IMR-90 (cell line): ENCODE measurements at regions not wholly inside any gene's neighbourhood (a gene's known extent, or its start where the extent isn't known, plus 50 kb on each side); places are given as distances from the start of the nearest gene placed in this dataset.

Source experiments
- ATAC-seq: fragments of 200-7000 bp; cut with Tn5 transposase; 2 replicates; pipeline ENCODE4 v1.9.1; 2020; ENCODE audit warnings: low read depth, mild to moderate bottlenecking, moderate library complexity
- BruUV-seq: library from RNA; stranded (reverse); fragments of 400-500 nt; replicated peaks from 2 replicates; lab custom pipeline; 2021; lab: Mats Ljungman, UMichigan
- CTCF ChIA-PET: fragments of 300-600 bp; formaldehyde crosslinking; extraction: SDS; loops from one replicate; lab custom pipeline; 2021; ENCODE audit warnings: antibody characterized with exemption; lab: Yijun Ruan, JAX
- POLR2A ChIA-PET: fragments of 300-600 bp; sonication (Branson Sonifier 250); formaldehyde crosslinking; loops from one replicate; lab custom pipeline; 2022; ENCODE audit warnings: antibody characterized with exemption; ENCODE audit not compliant: unreplicated experiment; lab: Charles Lee
- DNase-seq: peaks from one replicate; pipeline ENCODE4 v3.0.0; 2013
- H2AFZ ChIP-seq: replicated peaks from 2 replicates; pipeline ENCODE3; 2013; ENCODE audit warnings: low read length, mild to moderate bottlenecking; ENCODE audit not compliant: poor library complexity
- H2AK5ac ChIP-seq: 2 replicates; pipeline ENCODE4 v1.6.1; 2013; ENCODE audit warnings: low read depth, low read length, inconsistent platforms
- H2AK9ac ChIP-seq: replicated peaks from 2 replicates; pipeline ENCODE3; 2013; ENCODE audit warnings: mild to moderate bottlenecking, low read depth, low read length, moderate library complexity; ENCODE audit not compliant: poor library complexity
- H2BK120ac ChIP-seq: 2 replicates; pipeline ENCODE4 v1.6.1; 2013; ENCODE audit warnings: low read depth, low read length, inconsistent platforms
- H2BK15ac ChIP-seq: 3 replicates; pipeline ENCODE4 v1.6.1; 2013; ENCODE audit warnings: low read depth, low read length, inconsistent platforms
- H2BK20ac ChIP-seq: 2 replicates; pipeline ENCODE4 v1.6.1; 2013; ENCODE audit warnings: low read depth, mild to moderate bottlenecking, inconsistent platforms, low read length, moderate library complexity
- H2BK5ac ChIP-seq: 2 replicates; pipeline ENCODE4 v1.6.1; 2013; ENCODE audit warnings: mild to moderate bottlenecking, low read depth, low read length, inconsistent platforms; ENCODE audit not compliant: poor library complexity, severe bottlenecking
- H3K14ac ChIP-seq: replicated peaks from 2 replicates; pipeline ENCODE4 v1.6.1; 2013; ENCODE audit warnings: low read depth, low read length, inconsistent platforms
- H3K18ac ChIP-seq: 2 replicates; pipeline ENCODE4 v1.6.1; 2013; ENCODE audit warnings: low read depth, low read length, control low read depth
- H3K23ac ChIP-seq: 2 replicates; pipeline ENCODE4 v1.6.1; 2013; ENCODE audit warnings: low read depth, low read length, inconsistent platforms
- H3K27ac ChIP-seq: 2 replicates; pipeline ENCODE4 v1.5.1; 2013; ENCODE audit warnings: mild to moderate bottlenecking, control low read depth, low read length; ENCODE audit not compliant: insufficient read depth
- H3K27me3 ChIP-seq: 2 replicates; pipeline ENCODE4 v1.6.1; 2013; ENCODE audit warnings: low read length; ENCODE audit not compliant: control insufficient read depth, insufficient read depth
- H3K36me3 ChIP-seq: 2 replicates; pipeline ENCODE4 v1.6.1; 2013; ENCODE audit warnings: low read length, mixed read lengths; ENCODE audit not compliant: control insufficient read depth, insufficient read depth
- H3K4ac ChIP-seq: 2 replicates; pipeline ENCODE4 v1.6.1; 2013; ENCODE audit warnings: low read depth, low read length, inconsistent platforms
- H3K4me1 ChIP-seq: 2 replicates; pipeline ENCODE4 v1.6.1; 2013; ENCODE audit warnings: low read length, mixed read lengths; ENCODE audit not compliant: control insufficient read depth, insufficient read depth
- H3K4me2 ChIP-seq: 2 replicates; pipeline ENCODE4 v1.6.1; 2013; ENCODE audit warnings: low read depth, mild to moderate bottlenecking, control low read depth, low read length, moderate library complexity
- H3K4me3 ChIP-seq: 2 replicates; pipeline ENCODE4 v1.5.1; 2013; ENCODE audit warnings: low read depth, mild to moderate bottlenecking, control low read depth, low read length, moderate library complexity; ENCODE audit not compliant: insufficient read depth
- H3K56ac ChIP-seq: 2 replicates; pipeline ENCODE4 v1.6.1; 2013; ENCODE audit warnings: low read length, inconsistent platforms; ENCODE audit not compliant: insufficient read depth; ENCODE audit errors: extremely low read depth
- H3K79me1 ChIP-seq, 2 experiments: 2 replicates each; pipeline ENCODE4 v1.6.1; 2013; ENCODE audit warnings: low read length in 2 of 2, inconsistent platforms in 1 of 2, low read depth in 1 of 2
- H3K9ac ChIP-seq: 2 replicates; pipeline ENCODE4 v1.6.1; 2013; ENCODE audit warnings: low read depth, low read length, control low read depth
- H3K9me1 ChIP-seq: 2 replicates; pipeline ENCODE4 v1.6.1; 2013; ENCODE audit warnings: low read length, inconsistent platforms; ENCODE audit not compliant: insufficient read depth
- H3K9me3 ChIP-seq: 2 replicates; pipeline ENCODE4 v1.6.1; 2013; ENCODE audit warnings: low read length; ENCODE audit not compliant: control insufficient read depth, insufficient read depth
- H4K20me1 ChIP-seq: 2 replicates; pipeline ENCODE4 v1.6.1; 2013; ENCODE audit warnings: low read length, inconsistent platforms; ENCODE audit not compliant: insufficient read depth
- H4K5ac ChIP-seq: 2 replicates; pipeline ENCODE4 v1.6.1; 2013; ENCODE audit warnings: mild to moderate bottlenecking, low read depth, low read length, control low read depth
- H4K8ac ChIP-seq, 2 experiments: 2 replicates each; pipeline ENCODE4 v1.6.1; 2013; ENCODE audit warnings: low read depth in 2 of 2, low read length in 2 of 2, control low read depth in 1 of 2, inconsistent platforms in 1 of 2
- H4K91ac ChIP-seq: 2 replicates; pipeline ENCODE4 v1.6.1; 2013; ENCODE audit warnings: low read depth, low read length, inconsistent platforms; ENCODE audit not compliant: insufficient read depth
- BHLHE40 ChIP-seq: fragments of 150-350 bp; IDR thresholded peaks from 2 replicates; pipeline ENCODE4 v1.6.1; 2016; ENCODE audit warnings: mild to moderate bottlenecking, low read depth, low read length
- CEBPB ChIP-seq: IDR thresholded peaks from 2 replicates; pipeline ENCODE4 v1.6.1; 2012; ENCODE audit warnings: low read depth, low read length, improper control_type of control experiment
- MAZ ChIP-seq: IDR thresholded peaks from 2 replicates; pipeline ENCODE4 v1.6.1; 2012; ENCODE audit warnings: low read depth, mild to moderate bottlenecking, low read length, improper control_type of control experiment, moderate library complexity, borderline replicate concordance
- NFE2L2 ChIP-seq: fragments of 150-350 bp; IDR thresholded peaks from 2 replicates; pipeline ENCODE4 v1.6.1; 2016; ENCODE audit warnings: low read depth, mild to moderate bottlenecking, low read length
- WGBS, 2 experiments: methylation state at CpG; one replicate each; pipeline versions ENCODE4 v1.1.5 to v1.1.7; 2013; ENCODE audit warnings: missing lambda C conversion rate in 2 of 2; ENCODE audit not compliant: insufficient read length in 1 of 2; ENCODE audit errors: extremely low coverage in 2 of 2; 5-methylcytosine and 5-hydroxymethylcytosine counted together
- dilution Hi-C: fragments of 300-500 bp; cut with HindIII; formaldehyde crosslinking; loops from one replicate; pipeline ENCODE4 v1.14.3; 2018; ENCODE audit warnings: low sequenced_read_pairs; ENCODE audit not compliant: unreplicated experiment
- in situ Hi-C: fragments of 300-500 bp; cut with MboI; formaldehyde crosslinking; loops from 3 replicates; pipeline ENCODE4 v1.14.3; 2019; ENCODE audit warnings: low sequenced_read_pairs, inconsistent platforms, mixed read lengths
- intact Hi-C: fragments of 100-400 bp; cut with micrococcal nuclease; formaldehyde crosslinking; loops from 2 replicates; pipeline ENCODE4 v1.10.0; 2022

GRCh38 chr2:196271795-196272194, 100.4 kb upstream of the STK17B start:
- Histone ChIP-seq H3K9me3 (no peaks in the 10 kb centered on the region), H3K14ac (no peak overlapping the region), H2BK15ac (no peak overlapping the region), H2AK5ac (no peak overlapping the region), H3K23ac (no peak overlapping the region), H2BK120ac (no peak overlapping the region), H3K4me2 (no peak overlapping the region), H4K20me1 (no peaks in the 10 kb centered on the region), H3K4ac (no peak overlapping the region), H4K91ac (no peak overlapping the region), H3K79me1 (peaks cover 2 to 6% of the 10 kb centered on the region in 2 experiments; a peak in 2 of 4 replicates), H3K56ac (no peak overlapping the region), H3K27me3 (no peaks in the 10 kb centered on the region), H4K8ac (no peak overlapping the region), H3K4me1 (peaks cover 19% of the 10 kb centered on the region), H3K18ac (no peak overlapping the region), H3K9ac (no peak overlapping the region), H2BK20ac (no peak overlapping the region), H4K5ac (no peak overlapping the region), H2AK9ac (no peak overlapping the region), H2AFZ (no peak overlapping the region), H3K36me3 (no peaks in the 10 kb centered on the region), H2BK5ac (no peak overlapping the region), H3K9me1 (peaks cover 11% of the 10 kb centered on the region), H3K4me3 (no peak overlapping the region), H3K27ac (no peak overlapping the region)
- no CpG with 5 or more reads among the region's 3 CpGs for WGBS, 2 experiments
- POLR2A ChIA-PET: no interaction called here
- in situ Hi-C loops (loop anchor here (25.0 kb wide), 1 partner anchor 109 kb away; the partner anchor contains the start of gene STK17B), dilution Hi-C loops (no loop called here), intact Hi-C loops (loop anchor here (10.0 kb wide), 1 partner anchor 63 kb away; no protein-coding TSS in a partner anchor)
- DNase-seq (no peak), ATAC-seq (no peak)
- no TSS peak for BruUV-seq
- CTCF ChIA-PET: no interaction called here
- TF ChIP-seq CEBPB (no peak), MAZ (no peak), BHLHE40 (no peak), NFE2L2 (no peak)
